HG03457 (cell line): ENCODE measurements at regions not wholly inside any gene's neighbourhood (a gene's known extent, or its start where the extent isn't known, plus 50 kb on each side); places are given as distances from the start of the nearest gene placed in this dataset.

ENCODE experiments used
- ATAC-seq: cut with Tn5 transposase; IDR thresholded peaks from one replicate; pipeline ENCODE4 v1.9.1; 2021; ENCODE audit warnings: moderate number of reproducible peaks; ENCODE audit not compliant: unreplicated experiment

- ATAC-seq: no peak
Observed at GRCh38 chr1:188444526-188444925, 1615.8 kb downstream of the PLA2G4A start.

GRCh38 chr1:188462837-188463236 lies 1634.1 kb downstream of the PLA2G4A start:
- no peak for ATAC-seq

- no peak for ATAC-seq
Observed at GRCh38 chr1:188463919-188464318, 1635.2 kb downstream of the PLA2G4A start.

GRCh38 chr1:188466539-188466938 lies 1637.8 kb downstream of the PLA2G4A start:
- ATAC-seq: no peak

GRCh38 chr1:188476606-188477005 lies 1647.9 kb downstream of the PLA2G4A start:
- no peak for ATAC-seq

- no peak for ATAC-seq
Observed at GRCh38 chr1:188489336-188490112, 1660.8 kb downstream of the PLA2G4A start.

GRCh38 chr1:188496506-188496905 lies 1667.8 kb downstream of the PLA2G4A start:
- ATAC-seq: no peak

GRCh38 chr1:188497020-188497419 lies 1668.3 kb downstream of the PLA2G4A start:
- no peak for ATAC-seq

GRCh38 chr1:188499690-188500089 lies 1670.9 kb downstream of the PLA2G4A start:
- no peak for ATAC-seq

GRCh38 chr1:188514917-188515316 lies 1686.2 kb downstream of the PLA2G4A start:
- ATAC-seq: no peak

GRCh38 chr1:188517139-188517538 lies 1688.4 kb downstream of the PLA2G4A start:
- no peak for ATAC-seq

- no peak for ATAC-seq
Observed at GRCh38 chr1:188551176-188551575, 1722.4 kb downstream of the PLA2G4A start.

GRCh38 chr1:188557053-188557452 lies 1728.3 kb downstream of the PLA2G4A start:
- no peak for ATAC-seq

- ATAC-seq: no peak
Observed at GRCh38 chr1:188582911-188583532, 1754.3 kb downstream of the PLA2G4A start.

GRCh38 chr1:188584119-188584518 lies 1755.4 kb downstream of the PLA2G4A start:
- no peak for ATAC-seq

- ATAC-seq: no peak
Observed at GRCh38 chr1:188590641-188591040, 1761.9 kb downstream of the PLA2G4A start.

GRCh38 chr1:188594542-188595235 lies 1765.9 kb downstream of the PLA2G4A start:
- ATAC-seq: no peak

GRCh38 chr1:188599313-188599712 lies 1770.6 kb downstream of the PLA2G4A start:
- no peak for ATAC-seq

- ATAC-seq: no peak
Observed at GRCh38 chr1:188611432-188611831, 1782.7 kb downstream of the PLA2G4A start.

GRCh38 chr1:188615321-188615720 lies 1786.6 kb downstream of the PLA2G4A start:
- no peak for ATAC-seq

GRCh38 chr1:188620236-188620635 lies 1791.5 kb downstream of the PLA2G4A start:
- ATAC-seq: no peak
